ENCODE measurements at regions not wholly inside any gene's neighbourhood (a gene's known extent, or its start where the extent isn't known, plus 50 kb on each side); places are given as distances from the start of the nearest gene placed in this dataset.

DNA sequence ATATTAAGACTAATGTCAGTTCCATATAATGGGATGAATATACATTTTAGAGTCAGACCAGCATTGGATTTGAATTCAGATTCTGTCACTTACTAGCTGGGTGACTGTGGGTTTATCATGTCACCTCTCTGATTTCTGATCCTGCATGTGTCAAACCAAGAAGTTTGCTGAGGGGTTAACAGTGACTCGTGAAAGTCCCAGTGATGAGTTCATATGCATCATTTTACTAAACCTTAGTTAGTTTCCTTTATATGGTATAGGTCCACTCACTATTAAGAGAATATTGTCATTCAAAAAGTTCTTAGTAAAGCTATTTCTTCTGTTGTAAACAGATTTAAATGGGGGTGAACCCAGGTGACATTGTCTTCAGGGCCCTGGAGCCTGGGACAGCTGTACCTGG is 102.3 kb downstream of the ZNF621 start:
- TF ChIP-seq HDAC2 (IDR thresholded peaks at IDR 0.05; ENCODE audit: borderline replicate concordance in 1 of 2, low read depth in 2 of 2, low read length in 2 of 2), result no peak
- no peak for TF ChIP-seq GTF2F1 (IDR thresholded peaks at IDR 0.05; ENCODE audit: borderline replicate concordance, low read depth, low read length)
- TF ChIP-seq YY1 (IDR thresholded peaks at IDR 0.05; ENCODE audit: low read depth, low read length), result no peak
- no peak for TF ChIP-seq EP300 (IDR thresholded peaks at IDR 0.05; ENCODE audit: borderline replicate concordance in 1 of 2, low read depth in 2 of 2, low read length in 2 of 2)
- TF ChIP-seq CBX5 (IDR thresholded peaks at IDR 0.05; ENCODE audit: low read depth, low read length), result no peak
- no peak for TF ChIP-seq CTCF (IDR thresholded peaks at IDR 0.05; ENCODE audit: control extremely low read depth in 1 of 3, insufficient read depth in 1 of 3, low read depth in 1 of 3, low read length in 3 of 3)
- TF ChIP-seq JUN (IDR thresholded peaks at IDR 0.05; ENCODE audit: low read depth, low read length), result no peak
- TF ChIP-seq TAF7 (optimal IDR thresholded peaks at IDR 0.05; ENCODE audit: borderline replicate concordance, low read depth, low read length), result no peak
- TF ChIP-seq, protein P1, sequence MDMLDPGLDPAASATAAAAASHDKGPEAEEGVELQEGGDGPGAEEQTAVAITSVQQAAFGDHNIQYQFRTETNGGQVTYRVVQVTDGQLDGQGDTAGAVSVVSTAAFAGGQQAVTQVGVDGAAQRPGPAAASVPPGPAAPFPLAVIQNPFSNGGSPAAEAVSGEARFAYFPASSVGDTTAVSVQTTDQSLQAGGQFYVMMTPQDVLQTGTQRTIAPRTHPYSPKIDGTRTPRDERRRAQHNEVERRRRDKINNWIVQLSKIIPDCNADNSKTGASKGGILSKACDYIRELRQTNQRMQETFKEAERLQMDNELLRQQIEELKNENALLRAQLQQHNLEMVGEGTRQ (IDR thresholded peaks at IDR 0.05; ENCODE audit: low read length), result no peak
- TF ChIP-seq, protein P2, sequence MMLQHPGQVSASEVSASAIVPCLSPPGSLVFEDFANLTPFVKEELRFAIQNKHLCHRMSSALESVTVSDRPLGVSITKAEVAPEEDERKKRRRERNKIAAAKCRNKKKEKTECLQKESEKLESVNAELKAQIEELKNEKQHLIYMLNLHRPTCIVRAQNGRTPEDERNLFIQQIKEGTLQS (IDR thresholded peaks at IDR 0.05; ENCODE audit: insufficient read depth, low read depth, low read length), result no peak
- TF ChIP-seq ZNF274 (IDR thresholded peaks at IDR 0.05; ENCODE audit: borderline replicate concordance, extremely low read depth, low read length), result no peak
- TF ChIP-seq BACH1 (IDR thresholded peaks at IDR 0.05; ENCODE audit: low read length), result no peak
- TF ChIP-seq NANOG (IDR thresholded peaks at IDR 0.05; ENCODE audit: insufficient read depth, low read depth, low read length, poor library complexity, severe bottlenecking), result no peak
- no peak for TF ChIP-seq SP1 (IDR thresholded peaks at IDR 0.05; ENCODE audit: low read depth, low read length)
